Spinal cord (tissue), 9 donors: ENCODE measurements at regions not wholly inside any gene's neighbourhood (a gene's known extent, or its start where the extent isn't known, plus 50 kb on each side); places are given as distances from the start of the nearest gene placed in this dataset.
"Not testable (repeated sequence)": the region's sequence is repeated elsewhere in the genome, so short reads cannot be mapped to it uniquely, and the experiment has no call there.

Experiments used
- DNase-seq, 6 donors: peaks; one replicate each; pipeline versions ENCODE4 v3.0.0 to v3.0.0-alpha.2; 2013 to 2015; ENCODE audit warnings: low spot score in 6 of 6, low read depth in 4 of 6
- H3K27ac ChIP-seq: one replicate; pipeline ENCODE4 v1.5.1; 2013; ENCODE audit warnings: low read depth, low read length, control low read depth
- H3K27me3 ChIP-seq: one replicate; pipeline ENCODE4 v1.6.1; 2013; ENCODE audit warnings: low read length; ENCODE audit not compliant: control insufficient read depth, insufficient read depth
- H3K36me3 ChIP-seq: one replicate; pipeline ENCODE4 v1.6.1; 2013; ENCODE audit warnings: low read length; ENCODE audit not compliant: control insufficient read depth, insufficient read depth
- H3K4me1 ChIP-seq: one replicate; pipeline ENCODE4 v1.6.1; 2013; ENCODE audit warnings: low read length; ENCODE audit not compliant: control insufficient read depth, insufficient read depth
- H3K4me3 ChIP-seq: one replicate; pipeline ENCODE4 v1.5.1; 2013; ENCODE audit warnings: low read depth, low read length, control low read depth
- H3K9me3 ChIP-seq: one replicate; pipeline ENCODE4 v1.6.1; 2013; ENCODE audit warnings: low read length; ENCODE audit not compliant: control insufficient read depth, insufficient read depth
- WGBS: methylation state at CpG from one replicate; pipeline ENCODE4 v1.1.5; 2013; ENCODE audit warnings: missing lambda C conversion rate; ENCODE audit not compliant: insufficient coverage; 5-methylcytosine and 5-hydroxymethylcytosine counted together
- donor health status: healthy.

DNA sequence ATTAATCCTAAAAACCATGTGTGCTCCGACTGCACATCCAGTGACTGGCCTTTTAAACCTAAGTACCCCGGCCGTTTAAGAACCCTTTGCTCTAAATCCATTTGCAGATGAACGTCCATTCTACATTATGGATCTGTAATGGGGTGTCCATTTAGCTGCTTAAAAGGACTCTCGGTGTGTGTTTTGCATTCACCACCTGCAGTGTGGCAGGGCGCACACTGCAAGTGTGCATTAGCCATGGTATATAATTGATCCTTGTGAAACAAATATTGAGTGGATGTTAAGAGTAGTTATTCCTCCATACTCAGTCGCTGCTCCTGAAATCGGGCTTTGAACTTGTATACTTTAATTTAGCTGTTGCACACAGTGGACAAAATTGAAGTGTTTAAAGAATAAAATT lies 190.1 kb upstream of the WWC1 start:
- H3K36me3 ChIP-seq: peaks cover 3% of the 10 kb centered on the region
- H3K9me3 ChIP-seq: no peaks in the 10 kb centered on the region
- H3K27me3 ChIP-seq: no peaks in the 10 kb centered on the region
- no peak overlapping the region for H3K27ac ChIP-seq
- no peak overlapping the region for H3K4me3 ChIP-seq
- no peak for DNase-seq
- H3K4me1 ChIP-seq: peaks cover 10% of the 10 kb centered on the region
- 83% methylated on average over 1 of the region's 8 CpGs for WGBS

DNA sequence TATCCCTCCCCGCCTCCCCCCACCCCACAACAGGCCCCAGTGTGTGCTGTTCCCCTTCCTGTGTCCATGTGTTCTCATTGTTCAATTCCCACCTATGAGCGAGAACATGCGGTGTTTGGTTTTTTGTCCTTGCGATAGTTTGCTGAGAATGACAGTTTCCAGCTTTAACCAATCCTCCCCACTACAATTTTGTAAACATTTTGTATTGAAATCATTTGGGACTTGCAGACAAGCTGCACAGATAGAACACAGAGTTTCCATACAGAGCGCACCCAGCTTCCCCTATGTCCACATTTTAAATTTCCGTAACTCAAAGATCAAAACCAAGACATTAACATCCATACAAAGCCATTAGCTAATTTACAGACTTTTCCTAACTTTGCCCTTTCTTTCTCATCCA lies 188.4 kb upstream of the WWC1 start:
- H3K27ac ChIP-seq, H3K36me3 ChIP-seq, H3K9me3 ChIP-seq, H3K4me3 ChIP-seq, DNase-seq, H3K27me3 ChIP-seq: not testable (repeated sequence)
- H3K4me1 ChIP-seq: peaks cover 10% of the 10 kb centered on the region
- 93% methylated on average over 3 of the region's 6 CpGs for WGBS

DNA sequence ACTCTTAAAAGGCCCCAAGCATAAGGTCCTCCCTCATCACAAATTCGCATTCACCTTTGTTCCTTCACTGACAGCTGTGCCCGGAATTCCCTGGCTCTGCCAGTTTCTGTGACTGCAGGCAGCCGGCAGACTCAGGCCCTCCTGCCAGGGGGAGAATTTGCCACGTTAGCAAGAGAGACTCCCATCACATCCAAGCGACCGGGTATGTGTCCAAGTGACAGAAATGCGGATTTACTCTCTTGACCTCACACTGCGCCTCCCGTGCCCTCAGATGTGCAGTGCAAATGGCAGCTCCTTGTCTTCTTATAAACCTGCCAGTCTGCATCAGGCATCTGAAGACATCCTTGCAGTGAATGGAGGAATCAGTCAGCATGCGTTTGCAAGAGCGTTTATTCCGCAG lies 187.1 kb upstream of the WWC1 start:
- no peaks in the 10 kb centered on the region for H3K9me3 ChIP-seq
- DNase-seq: peak in 2 of 6 donors; percentile 28 to 51
- H3K27me3 ChIP-seq: no peaks in the 10 kb centered on the region
- 46% methylated on average over 12 of the region's 12 CpGs for WGBS
- no peaks in the 10 kb centered on the region for H3K36me3 ChIP-seq
- no peak overlapping the region for H3K27ac ChIP-seq
- H3K4me1 ChIP-seq: peaks cover 10% of the 10 kb centered on the region
- no peak overlapping the region for H3K4me3 ChIP-seq

DNA sequence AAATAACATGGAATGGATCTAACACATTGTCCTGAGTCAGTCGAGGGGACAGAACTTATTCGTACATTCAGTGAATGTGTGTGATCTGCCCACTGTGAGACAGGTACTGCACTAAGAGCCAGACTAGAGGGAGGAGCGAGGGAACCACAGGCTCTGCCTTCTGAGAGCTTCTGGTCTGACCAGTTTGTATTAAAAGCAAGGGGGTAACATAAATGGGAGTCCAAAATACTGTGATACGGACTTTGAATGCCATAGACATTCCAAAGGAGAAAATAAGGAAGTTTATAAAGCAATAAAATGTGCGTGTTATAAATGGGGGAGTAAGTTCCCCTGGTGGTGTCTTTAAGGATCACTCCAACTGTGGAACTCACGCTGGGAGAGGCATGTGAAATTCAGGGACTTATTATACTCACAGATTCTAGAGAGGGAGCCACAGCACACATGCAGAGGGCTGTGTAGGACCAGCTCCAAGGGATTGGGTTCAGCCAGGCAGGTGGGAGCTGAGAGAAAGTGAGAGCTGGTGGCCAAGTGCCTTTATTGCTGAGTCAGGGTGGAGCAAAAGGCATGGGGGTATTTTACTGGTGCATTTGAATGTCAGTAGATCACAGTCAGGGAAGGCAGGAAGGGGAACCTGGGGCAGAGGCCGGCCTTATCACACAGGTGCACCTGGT lies 186.5 kb upstream of the WWC1 start:
- peak in 1 of 6 donors; percentile 22 for DNase-seq
- Histone ChIP-seq H3K27ac (no peak overlapping the region), H3K9me3 (no peaks in the 10 kb centered on the region), H3K4me1 (peaks cover 10% of the 10 kb centered on the region), H3K36me3 (no peaks in the 10 kb centered on the region), H3K4me3 (no peak overlapping the region), H3K27me3 (no peaks in the 10 kb centered on the region)
- 64% methylated on average over 7 of the region's 7 CpGs for WGBS

DNA sequence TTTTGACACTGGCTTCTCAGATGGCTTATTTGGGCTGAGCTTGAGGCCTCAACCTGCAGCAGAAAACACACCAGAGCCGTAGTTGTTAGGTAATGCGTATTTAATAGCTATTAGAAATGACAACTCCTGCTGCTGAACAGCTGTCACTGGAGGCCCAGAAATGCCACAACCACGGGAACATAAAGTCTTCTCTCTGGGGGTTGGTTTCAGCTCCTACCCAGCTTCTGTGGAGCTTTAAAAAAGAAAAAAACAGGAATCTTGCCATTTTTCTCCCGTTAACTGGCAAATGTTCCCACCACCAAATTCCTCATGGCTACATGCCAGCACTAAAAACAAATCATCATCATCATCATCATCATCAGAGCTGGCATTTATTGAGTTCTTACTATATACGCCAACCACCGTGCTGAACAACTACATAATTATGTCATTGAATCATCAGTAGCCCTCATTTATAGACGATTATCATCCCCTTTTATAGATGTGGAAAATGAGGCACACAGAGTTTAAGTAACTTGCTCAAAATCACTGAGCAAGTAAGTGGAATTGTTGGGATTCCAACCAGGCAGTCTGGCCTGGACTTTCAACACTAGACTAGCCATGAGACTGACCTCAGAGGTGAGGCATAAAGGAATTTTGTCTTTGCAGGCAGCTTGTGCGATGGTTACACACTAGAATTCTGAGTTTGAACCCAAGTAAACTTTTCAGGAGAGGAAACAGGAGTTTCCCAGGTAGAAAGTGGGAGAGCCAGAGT lies 185.3 kb upstream of the WWC1 start:
- Histone ChIP-seq H3K27me3 (no peaks in the 10 kb centered on the region), H3K36me3 (no peaks in the 10 kb centered on the region), H3K9me3 (no peaks in the 10 kb centered on the region), H3K27ac (no peak overlapping the region), H3K4me3 (no peak overlapping the region), H3K4me1 (peaks cover 10% of the 10 kb centered on the region)
- DNase-seq: peak in 1 of 6 donors; percentile 76
- 63% methylated on average over 4 of the region's 8 CpGs for WGBS

DNA sequence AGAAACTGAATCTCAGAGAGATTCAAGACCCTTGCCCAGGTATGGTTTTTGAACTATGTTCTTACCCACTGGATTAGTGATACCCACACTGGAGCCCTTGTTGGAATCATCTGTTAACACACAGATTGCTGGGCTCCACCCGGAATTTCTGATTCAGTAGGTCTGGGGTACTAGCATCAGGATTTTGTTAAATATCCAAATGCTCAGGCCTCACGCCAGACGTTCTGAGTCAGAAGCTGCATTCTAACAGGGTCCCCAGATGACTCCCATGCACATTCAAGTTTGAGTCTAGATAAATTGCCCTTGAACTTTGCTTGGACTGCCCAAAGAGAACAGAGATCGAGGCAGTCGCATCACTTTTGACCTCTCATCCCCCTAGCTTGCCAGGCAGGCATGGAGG lies 182.0 kb upstream of the WWC1 start:
- peaks cover 6% of the 10 kb centered on the region for H3K4me1 ChIP-seq
- H3K4me3 ChIP-seq: no peak overlapping the region
- no peaks in the 10 kb centered on the region for H3K27me3 ChIP-seq
- 84% methylated on average over 3 of the region's 5 CpGs for WGBS
- DNase-seq: no peak
- no peak overlapping the region for H3K27ac ChIP-seq
- peaks cover 1% of the 10 kb centered on the region for H3K9me3 ChIP-seq
- no peaks in the 10 kb centered on the region for H3K36me3 ChIP-seq

DNA sequence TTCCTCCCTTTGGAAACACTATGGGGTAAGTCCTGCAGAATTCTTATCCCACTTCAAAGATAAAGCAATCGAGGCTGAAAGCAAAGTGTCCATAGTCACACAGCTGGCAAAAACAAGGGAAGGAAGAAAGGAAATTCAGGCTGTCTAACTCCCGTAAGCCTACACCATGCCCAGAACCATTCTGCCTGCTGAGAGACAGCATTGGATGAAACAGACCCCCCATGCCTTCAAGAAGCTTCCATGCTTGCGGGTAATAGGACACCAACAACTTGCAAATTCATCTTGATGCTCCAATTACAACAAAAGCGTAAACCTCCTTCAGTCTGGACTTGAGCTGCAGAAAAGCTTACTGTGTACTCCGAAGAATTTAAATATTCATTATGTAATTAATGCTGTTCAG lies 181.1 kb upstream of the WWC1 start:
- no peaks in the 10 kb centered on the region for H3K36me3 ChIP-seq
- H3K27me3 ChIP-seq: no peaks in the 10 kb centered on the region
- no CpG with 5 or more reads among the region's 5 CpGs for WGBS
- no peak overlapping the region for H3K27ac ChIP-seq
- H3K4me3 ChIP-seq: no peak overlapping the region
- peaks cover under 1% of the 10 kb centered on the region for H3K4me1 ChIP-seq
- peaks cover 1% of the 10 kb centered on the region for H3K9me3 ChIP-seq
- DNase-seq: no peak

DNA sequence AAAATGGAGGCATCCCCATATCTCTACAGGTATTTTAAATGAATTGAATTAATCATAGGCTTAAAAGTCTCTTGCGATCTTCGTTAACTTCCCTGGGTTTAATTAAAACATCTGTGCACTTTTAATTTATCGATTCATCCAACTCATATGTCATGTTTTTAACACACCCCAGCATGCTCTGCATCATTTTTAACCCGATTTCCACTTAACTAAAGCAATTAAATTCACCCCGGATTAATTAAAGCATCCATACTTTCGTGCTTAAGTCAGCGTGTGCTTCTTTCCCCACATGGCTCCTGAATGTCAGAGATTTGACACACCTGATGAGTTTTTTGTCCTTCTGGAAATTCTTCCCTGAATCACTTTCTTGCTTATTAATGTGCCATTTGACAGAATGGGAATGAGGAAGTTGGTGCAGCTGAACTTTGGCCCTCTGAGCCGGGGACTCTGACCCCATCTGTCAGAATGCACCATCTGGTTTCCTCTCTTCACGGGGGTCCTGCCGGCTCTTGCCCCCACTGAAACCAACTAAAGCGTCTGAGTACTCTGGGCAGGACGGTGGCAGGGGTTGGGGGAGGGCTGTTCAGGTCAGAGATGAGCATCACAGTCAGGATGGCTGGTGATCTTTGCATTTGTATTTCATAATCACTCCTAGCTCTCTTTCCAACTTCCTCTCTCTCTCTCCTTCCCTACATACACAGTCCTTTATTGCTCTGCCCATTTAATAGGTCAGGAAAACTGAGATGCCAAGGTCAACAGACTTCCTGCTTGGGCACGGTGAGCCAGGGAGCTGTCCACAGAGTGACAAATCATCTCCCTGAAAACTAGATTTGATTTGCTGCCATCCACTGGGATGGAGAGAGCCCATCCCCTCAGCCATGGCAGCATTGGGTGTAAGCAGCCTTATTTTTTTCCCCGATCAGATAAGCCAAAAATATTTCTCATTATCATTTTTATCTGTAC lies 180.3 kb upstream of the WWC1 start:
- 71% methylated on average over 8 of the region's 14 CpGs for WGBS
- Histone ChIP-seq H3K4me3 (no peak overlapping the region), H3K9me3 (peaks cover 1% of the 10 kb centered on the region), H3K36me3 (no peaks in the 10 kb centered on the region), H3K27ac (no peak overlapping the region), H3K27me3 (no peaks in the 10 kb centered on the region), H3K4me1 (no peaks in the 10 kb centered on the region)
- peak in 1 of 6 donors; percentile 68 for DNase-seq

DNA sequence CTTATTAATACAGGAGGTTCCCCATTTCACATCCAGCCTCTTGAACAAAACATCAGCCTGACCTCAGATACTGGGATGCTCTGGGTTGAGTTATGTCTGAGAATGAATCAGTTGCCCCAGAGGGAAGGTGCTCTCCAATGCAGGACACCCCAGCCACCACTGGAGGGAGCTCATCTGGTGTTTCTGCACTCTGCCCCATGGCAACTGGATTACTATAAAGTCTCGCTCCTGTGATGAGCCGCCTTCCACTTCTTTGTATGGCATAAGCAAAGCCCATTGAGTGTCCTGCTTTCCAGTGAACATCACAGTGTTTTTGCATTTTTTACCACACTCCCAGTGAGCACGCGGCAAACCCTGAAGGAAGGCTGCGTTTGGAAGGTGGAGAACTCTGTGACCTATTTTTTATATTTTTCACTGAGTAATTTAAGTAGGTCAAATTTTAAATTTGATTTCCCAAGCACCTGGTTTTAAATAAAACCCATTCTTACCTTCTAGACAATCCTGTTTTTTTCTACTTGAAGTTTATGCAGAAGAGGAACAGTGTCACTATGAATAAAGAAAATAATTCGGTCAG lies 176.9 kb upstream of the WWC1 start:
- Histone ChIP-seq H3K27me3 (no peaks in the 10 kb centered on the region), H3K9me3 (peaks cover 1% of the 10 kb centered on the region), H3K27ac (no peak overlapping the region), H3K4me3 (no peak overlapping the region), H3K4me1 (peaks cover 9% of the 10 kb centered on the region), H3K36me3 (peaks cover 2% of the 10 kb centered on the region)
- DNase-seq: peak in 1 of 6 donors; percentile 55
- 80% methylated on average over 1 of the region's 6 CpGs for WGBS
